ENCODE measurements at regions not wholly inside any gene's neighbourhood (a gene's known extent, or its start where the extent isn't known, plus 50 kb on each side); places are given as distances from the start of the nearest gene placed in this dataset.
A peak's percentile ranks its signal among the peaks of the same experiment; 100 is the strongest.

GRCh38 chr22:27685970-27686369 lies 115.6 kb downstream of the MN1 start:
- DNase-seq (ENCODE audit: low read depth): no peak
- no peak for TF ChIP-seq CTCF (conservative IDR thresholded peaks at IDR 0.05; ENCODE audit: control insufficient read depth, insufficient read depth, low read depth, low read length)
- H3K4me3 ChIP-seq (ENCODE audit: control insufficient read depth, low read depth, low read length): no peak overlapping the region

GRCh38 chr22:27686534-27686933 lies 115.0 kb downstream of the MN1 start:
- TF ChIP-seq CTCF (conservative IDR thresholded peaks at IDR 0.05; ENCODE audit: control insufficient read depth, insufficient read depth, low read depth, low read length): no peak
- peak; percentile 64 for DNase-seq (ENCODE audit: low read depth)
- no peak overlapping the region for H3K4me3 ChIP-seq (ENCODE audit: control insufficient read depth, low read depth, low read length)

- no peak overlapping the region for H3K4me3 ChIP-seq (ENCODE audit: control insufficient read depth, low read depth, low read length)
- peak; percentile 31 for DNase-seq (ENCODE audit: low read depth)
- no peak for TF ChIP-seq CTCF (conservative IDR thresholded peaks at IDR 0.05; ENCODE audit: control insufficient read depth, insufficient read depth, low read depth, low read length)
Observed at GRCh38 chr22:27687984-27688545, 113.5 kb downstream of the MN1 start.

- no peak overlapping the region for H3K4me3 ChIP-seq (ENCODE audit: control insufficient read depth, low read depth, low read length)
- TF ChIP-seq CTCF (conservative IDR thresholded peaks at IDR 0.05; ENCODE audit: control insufficient read depth, insufficient read depth, low read depth, low read length): no peak
- DNase-seq (ENCODE audit: low read depth): no peak
Observed at GRCh38 chr22:27689664-27690063, 111.9 kb downstream of the MN1 start.

GRCh38 chr22:27690599-27690998 lies 111.0 kb downstream of the MN1 start:
- TF ChIP-seq CTCF (conservative IDR thresholded peaks at IDR 0.05; ENCODE audit: control insufficient read depth, insufficient read depth, low read depth, low read length): no peak
- no peak for DNase-seq (ENCODE audit: low read depth)

GRCh38 chr22:27692243-27692642 lies 109.3 kb downstream of the MN1 start:
- no peak for DNase-seq (ENCODE audit: low read depth)
- H3K4me3 ChIP-seq (ENCODE audit: control insufficient read depth, low read depth, low read length): no peak overlapping the region
- TF ChIP-seq CTCF (conservative IDR thresholded peaks at IDR 0.05; ENCODE audit: control insufficient read depth, insufficient read depth, low read depth, low read length): no peak

More at GRCh38 chr22:27690599-27690998, 111.0 kb downstream of the MN1 start:
- H3K4me3 ChIP-seq (ENCODE audit: control insufficient read depth, low read depth, low read length): no peak overlapping the region

GRCh38 chr22:27695925-27696324 lies 105.6 kb downstream of the MN1 start:
- H3K4me3 ChIP-seq (ENCODE audit: control insufficient read depth, low read depth, low read length): no peak overlapping the region
- no peak for DNase-seq (ENCODE audit: low read depth)
- no peak for TF ChIP-seq CTCF (conservative IDR thresholded peaks at IDR 0.05; ENCODE audit: control insufficient read depth, insufficient read depth, low read depth, low read length)

Measured in fibroblast of mammary gland (primary cell).